Heart left ventricle (tissue), 16 donors: ENCODE measurements at regions not wholly inside any gene's neighbourhood (a gene's known extent, or its start where the extent isn't known, plus 50 kb on each side); places are given as distances from the start of the nearest gene placed in this dataset.
"Not testable (repeated sequence)": the region's sequence is repeated elsewhere in the genome, so short reads cannot be mapped to it uniquely, and the experiment has no call there.

Experiments
- ATAC-seq, 4 donors: fragments of 200-7000 bp; cut with Tn5 transposase; one replicate each; pipeline ENCODE4 v1.9.1; 2020 to 2022; ENCODE audit warnings: moderate library complexity in 4 of 4, mild to moderate bottlenecking in 3 of 4, moderate number of reproducible peaks in 1 of 4
- DNase-seq, 5 donors: peaks; one replicate each; pipeline ENCODE4 v3.0.0-alpha.2; 2020
- H3K27ac ChIP-seq, 12 donors: fragments of 200-600 bp; sonication (generic) in 4 of 12; one replicate each; pipeline versions ENCODE4 v1.5.0 to v1.8.0; 2016 to 2022; ENCODE audit warnings: mild to moderate bottlenecking in 2 of 12
- H3K27me3 ChIP-seq, 9 donors: fragments of 200-600 bp; sonication (generic) in 2 of 9; one replicate each; pipeline versions ENCODE4 v1.5.1 to v1.8.0; 2016 to 2022; ENCODE audit warnings: mild to moderate bottlenecking in 3 of 9
- H3K36me3 ChIP-seq, 9 donors: fragments of 200-600 bp; sonication (generic) in 2 of 9; one replicate each; pipeline versions ENCODE4 v1.5.0 to v1.8.0; 2018 to 2022; ENCODE audit warnings: mild to moderate bottlenecking in 2 of 9
- H3K4me1 ChIP-seq, 12 donors: fragments of 200-600 bp; sonication (generic) in 4 of 12; one replicate each; pipeline versions ENCODE4 v1.5.0 to v1.8.0; 2016 to 2022; ENCODE audit warnings: mild to moderate bottlenecking in 3 of 12
- H3K4me3 ChIP-seq, 12 donors: fragments of 200-600 bp; sonication (generic) in 4 of 12; one replicate each; pipeline versions ENCODE4 v1.5.0 to v1.8.0; 2017 to 2022; ENCODE audit warnings: mild to moderate bottlenecking in 9 of 12, moderate library complexity in 4 of 12
- H3K9me3 ChIP-seq, 12 donors: fragments of 200-600 bp; sonication (generic) in 4 of 12; one replicate each; pipeline versions ENCODE4 v1.5.0 to v1.8.0; 2016 to 2022; ENCODE audit warnings: mild to moderate bottlenecking in 1 of 12
- POLR2A ChIP-seq, 2 donors: fragments of 450-650 bp; IDR thresholded peaks; one replicate each; pipeline ENCODE4 v1.6.1; 2017; ENCODE audit warnings: antibody characterized with exemption in 2 of 2, mild to moderate bottlenecking in 2 of 2, moderate library complexity in 2 of 2
- WGBS, 4 donors: extraction: QIAGEN DNeasy Blood & Tissue Kit in 2 of 4; methylation state at CpG; one replicate each; pipeline versions ENCODE4 v1.1.5 to v1.1.7; 2013 to 2018; 5-methylcytosine and 5-hydroxymethylcytosine counted together
- intact Hi-C, 10 donors: fragments of 100-400 bp; cut with DNase I; formaldehyde crosslinking; loops; one replicate each; pipeline versions ENCODE4 v1.11.1 to v1.14.2; 2022
- TF ChIP-seq, protein P1 (sequence below), 12 donors: fragments of 200-600 bp; sonication (generic) in 4 of 12; IDR thresholded peaks; one replicate each; pipeline versions ENCODE4 v1.5.0 to v1.8.0; 2018 to 2022; ENCODE audit warnings: antibody characterized with exemption in 12 of 12, mild to moderate bottlenecking in 5 of 12
- donor health status: ischemic (EF 13 %, LVEDD 7.1; RV severe dilation, severe dysfunction).
- donor health status: healthy with polysubstance abuse.
- donor health status: DM: no; HTN: yes; CAD: no.
- donor health status: DM: no; HTN: no; CAD: no.
- donor health status: ischemic (EF 25% LVEDD 6.9; RV normal size, moderate dysfunction).
- donor health status: ischemic (EF 25% LVEDD 5.7; RV mildly dilated, moderate dysfunction).
- donor health status: healthy.
- donor health status: DM: yes; HTN: yes; CAD: no.
- donor health status: ischemic (EF 35%, LVEDD 5.7; RV mildly dilated, moderate dysfunction).
- donor health status: nonischemic (EF 11% LVEDD 7.7; RV severe dilation, severe dysfunction).
- donor health status: DM: yes; HTN: yes; CAD: no.
- donor health status: PGD.
- donor health status: ischemic (EF 29% LVEDD 5.4; RV normal size, mild dysfunction).
- donor health status: nonischemic (EF 23%, LVEDD 6.1; RV moderate dilation, normal function).

- intact Hi-C loops = no loop called here
- Histone ChIP-seq H3K9me3 (peaks cover 0 to 4% (median 0%) of the 10 kb centered on the region in 12 donors), H3K36me3 (no peaks in the 10 kb centered on the region), H3K27ac (no peak overlapping the region), H3K4me1 (no peaks in the 10 kb centered on the region), H3K27me3 (no peaks in the 10 kb centered on the region), H3K4me3 (no peak overlapping the region)
- DNase-seq (no peak), ATAC-seq (no peak)
- TF ChIP-seq, protein P1, sequence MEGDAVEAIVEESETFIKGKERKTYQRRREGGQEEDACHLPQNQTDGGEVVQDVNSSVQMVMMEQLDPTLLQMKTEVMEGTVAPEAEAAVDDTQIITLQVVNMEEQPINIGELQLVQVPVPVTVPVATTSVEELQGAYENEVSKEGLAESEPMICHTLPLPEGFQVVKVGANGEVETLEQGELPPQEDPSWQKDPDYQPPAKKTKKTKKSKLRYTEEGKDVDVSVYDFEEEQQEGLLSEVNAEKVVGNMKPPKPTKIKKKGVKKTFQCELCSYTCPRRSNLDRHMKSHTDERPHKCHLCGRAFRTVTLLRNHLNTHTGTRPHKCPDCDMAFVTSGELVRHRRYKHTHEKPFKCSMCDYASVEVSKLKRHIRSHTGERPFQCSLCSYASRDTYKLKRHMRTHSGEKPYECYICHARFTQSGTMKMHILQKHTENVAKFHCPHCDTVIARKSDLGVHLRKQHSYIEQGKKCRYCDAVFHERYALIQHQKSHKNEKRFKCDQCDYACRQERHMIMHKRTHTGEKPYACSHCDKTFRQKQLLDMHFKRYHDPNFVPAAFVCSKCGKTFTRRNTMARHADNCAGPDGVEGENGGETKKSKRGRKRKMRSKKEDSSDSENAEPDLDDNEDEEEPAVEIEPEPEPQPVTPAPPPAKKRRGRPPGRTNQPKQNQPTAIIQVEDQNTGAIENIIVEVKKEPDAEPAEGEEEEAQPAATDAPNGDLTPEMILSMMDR (IDR thresholded peaks at IDR 0.05) = no peak
- no peak for TF ChIP-seq POLR2A (IDR thresholded peaks at IDR 0.05)
Measured at GRCh38 chr10:57562211-57562610, 705.5 kb downstream of the IPMK start.

DNA sequence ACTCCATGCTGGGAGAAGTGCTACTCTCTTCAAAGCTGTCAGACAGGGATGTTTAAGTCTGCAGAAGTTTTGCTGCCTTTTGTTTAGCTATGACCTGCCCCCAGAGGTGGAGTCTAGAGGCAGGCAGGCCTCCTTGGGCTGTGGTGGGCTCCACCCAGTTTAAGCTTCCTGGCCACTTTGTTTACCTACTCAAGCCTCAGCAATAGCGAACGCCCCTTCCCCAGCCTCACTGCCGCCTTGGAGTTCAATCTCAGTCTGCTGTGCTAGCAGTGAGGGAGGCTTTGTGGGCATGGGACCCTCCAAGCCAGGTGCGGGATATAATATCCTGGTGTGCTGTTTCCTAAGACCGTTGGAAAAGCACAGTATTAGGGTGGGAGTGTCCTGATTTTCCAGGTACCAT is 715.9 kb downstream of the IPMK start:
- 72 to 82% (median 79%) methylated on average over 4 to 5 of the region's 5 CpGs for WGBS, 4 donors
- H3K4me1 ChIP-seq, H3K27ac ChIP-seq, DNase-seq, H3K4me3 ChIP-seq, H3K9me3 ChIP-seq, intact Hi-C loops, H3K36me3 ChIP-seq, ATAC-seq, H3K27me3 ChIP-seq: not testable (repeated sequence)

DNA sequence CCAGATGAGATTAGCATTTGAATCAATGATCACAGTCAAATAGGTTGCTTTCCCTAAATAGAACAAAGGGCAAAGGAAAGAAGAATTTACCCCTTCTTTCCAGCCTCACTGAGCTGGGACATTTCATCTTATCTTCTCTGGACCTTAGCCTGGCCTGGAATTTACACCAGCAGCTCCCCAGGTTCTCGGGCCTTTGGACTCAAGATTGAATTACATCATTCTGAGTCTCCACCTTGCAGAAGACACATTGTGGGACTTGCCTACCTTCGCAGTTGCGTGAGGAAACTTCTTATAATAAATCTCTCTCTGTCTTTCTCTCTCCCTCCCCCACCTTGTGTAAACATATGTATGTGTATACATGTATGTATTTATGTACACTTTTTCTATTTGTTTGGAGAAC is 732.4 kb downstream of the IPMK start:
- no peaks in the 10 kb centered on the region for H3K36me3 ChIP-seq
- WGBS, 4 donors = 64 to 71% (median 67%) methylated on average over 3 of the region's 3 CpGs
- ATAC-seq (no peak), DNase-seq (no peak)
- H3K4me3 ChIP-seq = no peak overlapping the region
- intact Hi-C loops = no loop called here
- H3K4me1 ChIP-seq = no peaks in the 10 kb centered on the region
- no peaks in the 10 kb centered on the region for H3K9me3 ChIP-seq
- no peak overlapping the region for H3K27ac ChIP-seq
- no peak for TF ChIP-seq POLR2A (IDR thresholded peaks at IDR 0.05)
- TF ChIP-seq, protein P1 (IDR thresholded peaks at IDR 0.05) = no peak
- H3K27me3 ChIP-seq = no peaks in the 10 kb centered on the region

DNA sequence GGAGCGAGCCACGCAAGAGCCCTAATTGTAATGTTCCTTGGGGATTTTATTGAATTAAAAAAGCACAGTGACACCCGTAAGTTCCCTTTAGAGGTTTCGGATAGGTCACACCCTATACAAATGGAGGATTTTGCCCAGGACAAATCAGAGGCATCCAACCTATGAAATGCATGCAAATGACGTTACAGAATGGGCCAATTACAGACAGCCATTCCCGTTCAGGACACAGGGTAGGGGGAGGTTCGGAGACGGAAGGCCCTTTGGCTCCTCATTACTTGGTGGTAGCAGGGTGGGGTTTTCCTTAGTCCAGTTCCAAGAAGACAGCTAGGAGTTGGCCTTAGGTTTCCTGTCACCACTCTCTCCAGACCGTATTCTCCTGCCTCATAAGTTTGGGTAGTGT is 754.1 kb downstream of the IPMK start:
- Histone ChIP-seq H3K4me3 (no peak overlapping the region), H3K27me3 (no peaks in the 10 kb centered on the region), H3K9me3 (peaks cover 0 to 10% (median 0%) of the 10 kb centered on the region in 12 donors), H3K27ac (no peak overlapping the region), H3K4me1 (no peaks in the 10 kb centered on the region), H3K36me3 (no peaks in the 10 kb centered on the region)
- 82 to 87% (median 84%) methylated on average over 9 of the region's 9 CpGs for whole genome bisulfite sequencing, 4 donors
- no peak for DNase-seq
- no peak for TF ChIP-seq POLR2A (IDR thresholded peaks at IDR 0.05)
- TF ChIP-seq, protein P1 (IDR thresholded peaks at IDR 0.05) = no peak
- intact Hi-C loops = no loop called here
- no peak for ATAC-seq

DNA sequence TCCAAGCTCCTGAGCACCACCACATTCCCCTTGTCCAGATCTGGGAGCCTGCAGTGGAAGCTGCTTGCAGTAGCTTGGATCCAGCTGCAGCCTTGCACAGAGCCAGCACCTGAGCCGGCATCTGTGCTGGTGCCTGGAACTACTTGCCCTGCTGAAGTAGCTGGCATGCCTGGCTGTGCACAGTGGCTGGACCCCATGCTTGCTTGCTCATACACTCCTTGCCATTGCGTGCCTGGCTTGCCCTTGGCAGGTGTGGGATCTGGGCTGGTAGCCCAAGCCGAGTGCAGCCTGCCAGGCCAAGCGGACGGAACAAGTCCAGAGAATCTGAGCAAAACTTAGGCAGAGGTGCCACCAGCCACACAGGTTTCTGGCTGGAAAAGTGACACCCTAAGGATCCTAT is 759.9 kb downstream of the IPMK start:
- Histone ChIP-seq H3K9me3 (peaks cover 0 to 14% (median 0%) of the 10 kb centered on the region in 12 donors), H3K36me3 (no peaks in the 10 kb centered on the region), H3K4me1 (no peaks in the 10 kb centered on the region), H3K4me3 (no peak overlapping the region), H3K27ac (no peak overlapping the region), H3K27me3 (no peaks in the 10 kb centered on the region)
- ATAC-seq (no peak), DNase-seq (no peak)
- 60 to 72% (median 63%) methylated on average over 5 of the region's 5 CpGs for WGBS, 4 donors
- TF ChIP-seq, protein P1 (IDR thresholded peaks at IDR 0.05) = no peak
- TF ChIP-seq POLR2A (IDR thresholded peaks at IDR 0.05) = no peak
- intact Hi-C loops = no loop called here
